Stimulated activated effector memory CD8-positive, alpha-beta T cell treated with anti-CD3 and anti-CD28 coated beads, Interleukin-12 subunit alpha, Interleukin-12 subunit beta, amount 100 ng/mL, for 72 hours (primary cell): ENCODE measurements at regions not wholly inside any gene's neighbourhood (a gene's known extent, or its start where the extent isn't known, plus 50 kb on each side); places are given as distances from the start of the nearest gene placed in this dataset.
A peak's percentile ranks its signal among the peaks of the same experiment; 100 is the strongest.

Source experiments
- ATAC-seq: fragments of 150-1000 bp; cut with Tn5 transposase; 2 replicates; pipeline ENCODE4 v1.10.0; 2021
- DNase-seq, 2 donors: peaks; one replicate each; pipeline ENCODE4 v3.0.0; 2021 to 2022; ENCODE audit warnings: low spot score in 2 of 2
- H3K27ac Mint-ChIP-seq: one replicate; pipeline ENCODE4 v1.8.0; 2022; ENCODE audit warnings: mild to moderate bottlenecking, mixed read lengths
- H3K36me3 Mint-ChIP-seq: one replicate; pipeline ENCODE4 v1.8.0; 2022; ENCODE audit warnings: mild to moderate bottlenecking, mixed read lengths
- H3K4me1 Mint-ChIP-seq: one replicate; pipeline ENCODE4 v1.8.0; 2022; ENCODE audit warnings: mixed read lengths
- H3K4me3 Mint-ChIP-seq: one replicate; pipeline ENCODE4 v1.8.0; 2022; ENCODE audit warnings: mild to moderate bottlenecking, mixed read lengths
- H3K9me3 Mint-ChIP-seq: one replicate; pipeline ENCODE4 v1.8.0; 2022; ENCODE audit warnings: mixed read lengths

- H3K4me3 Mint-ChIP-seq: no peak overlapping the region
- no peaks in the 10 kb centered on the region for H3K4me1 Mint-ChIP-seq
- no peaks in the 10 kb centered on the region for H3K36me3 Mint-ChIP-seq
- DNase-seq (no peak), ATAC-seq (no peak)
- H3K27ac Mint-ChIP-seq: no peak overlapping the region
- no peaks in the 10 kb centered on the region for H3K9me3 Mint-ChIP-seq
These were observed 73.0 kb upstream of the PJA1 start for GRCh38 chrX:69238114-69238886.

- Mint-ChIP-seq H3K27ac (no peak overlapping the region), H3K36me3 (no peaks in the 10 kb centered on the region), H3K9me3 (no peaks in the 10 kb centered on the region), H3K4me1 (no peaks in the 10 kb centered on the region), H3K4me3 (no peak overlapping the region)
- DNase-seq (no peak), ATAC-seq (no peak)
These were observed 72.0 kb upstream of the PJA1 start for GRCh38 chrX:69237236-69237635.

GRCh38 chrX:69236641-69237040 lies 71.4 kb upstream of the PJA1 start:
- no peaks in the 10 kb centered on the region for H3K9me3 Mint-ChIP-seq
- no peak overlapping the region for H3K4me3 Mint-ChIP-seq
- DNase-seq: no peak
- no peaks in the 10 kb centered on the region for H3K36me3 Mint-ChIP-seq
- H3K27ac Mint-ChIP-seq: no peak overlapping the region
- ATAC-seq: no peak
- H3K4me1 Mint-ChIP-seq: no peaks in the 10 kb centered on the region

- DNase-seq (no peak), ATAC-seq (no peak)
- Mint-ChIP-seq H3K9me3 (no peaks in the 10 kb centered on the region), H3K4me3 (no peak overlapping the region), H3K36me3 (no peaks in the 10 kb centered on the region), H3K27ac (no peak overlapping the region), H3K4me1 (no peaks in the 10 kb centered on the region)
These were observed 69.4 kb upstream of the PJA1 start for GRCh38 chrX:69234624-69235023.

GRCh38 chrX:69232945-69233344 lies 67.7 kb upstream of the PJA1 start:
- Mint-ChIP-seq H3K4me3 (no peak overlapping the region), H3K27ac (peak overlapping the region; percentile 19), H3K36me3 (no peaks in the 10 kb centered on the region), H3K4me1 (no peaks in the 10 kb centered on the region), H3K9me3 (no peaks in the 10 kb centered on the region)
- DNase-seq: no peak
- no peak for ATAC-seq

GRCh38 chrX:69231903-69232302 lies 66.7 kb upstream of the PJA1 start:
- no peak overlapping the region for H3K27ac Mint-ChIP-seq
- no peaks in the 10 kb centered on the region for H3K9me3 Mint-ChIP-seq
- H3K4me3 Mint-ChIP-seq: no peak overlapping the region
- no peaks in the 10 kb centered on the region for H3K4me1 Mint-ChIP-seq
- no peak for DNase-seq
- ATAC-seq: no peak
- H3K36me3 Mint-ChIP-seq: no peaks in the 10 kb centered on the region

GRCh38 chrX:69229436-69229835 lies 64.2 kb upstream of the PJA1 start:
- Mint-ChIP-seq H3K27ac (no peak overlapping the region), H3K9me3 (no peaks in the 10 kb centered on the region), H3K4me1 (no peaks in the 10 kb centered on the region), H3K4me3 (no peak overlapping the region), H3K36me3 (no peaks in the 10 kb centered on the region)
- no peak for ATAC-seq
- no peak for DNase-seq

GRCh38 chrX:69228732-69229131 lies 63.5 kb upstream of the PJA1 start:
- Mint-ChIP-seq H3K9me3 (no peaks in the 10 kb centered on the region), H3K36me3 (no peaks in the 10 kb centered on the region), H3K4me1 (no peaks in the 10 kb centered on the region), H3K27ac (no peak overlapping the region), H3K4me3 (no peak overlapping the region)
- no peak for ATAC-seq
- no peak for DNase-seq

- H3K27ac Mint-ChIP-seq: no peak overlapping the region
- ATAC-seq: no peak
- H3K4me1 Mint-ChIP-seq: no peaks in the 10 kb centered on the region
- no peaks in the 10 kb centered on the region for H3K36me3 Mint-ChIP-seq
- DNase-seq: no peak
- no peaks in the 10 kb centered on the region for H3K9me3 Mint-ChIP-seq
- H3K4me3 Mint-ChIP-seq: no peak overlapping the region
These were observed 61.4 kb upstream of the PJA1 start for GRCh38 chrX:69226459-69227158.

GRCh38 chrX:69222103-69223090 lies 57.1 kb upstream of the PJA1 start:
- Mint-ChIP-seq H3K27ac (no peak overlapping the region), H3K36me3 (no peaks in the 10 kb centered on the region), H3K4me3 (no peak overlapping the region), H3K9me3 (no peaks in the 10 kb centered on the region), H3K4me1 (no peaks in the 10 kb centered on the region)
- DNase-seq (peak; percentile 54 to 73), ATAC-seq (peak; percentile 81)

GRCh38 chrX:69221239-69222102 lies 56.2 kb upstream of the PJA1 start:
- no peak for ATAC-seq
- Mint-ChIP-seq H3K27ac (no peak overlapping the region), H3K36me3 (no peaks in the 10 kb centered on the region), H3K4me3 (no peak overlapping the region), H3K4me1 (no peaks in the 10 kb centered on the region), H3K9me3 (no peaks in the 10 kb centered on the region)
- DNase-seq: no peak

GRCh38 chrX:69218407-69218997 lies 53.2 kb upstream of the PJA1 start:
- H3K36me3 Mint-ChIP-seq: no peaks in the 10 kb centered on the region

GRCh38 chrX:69216911-69217310 lies 51.7 kb upstream of the PJA1 start:
- no peak overlapping the region for H3K4me3 Mint-ChIP-seq
- H3K36me3 Mint-ChIP-seq: no peaks in the 10 kb centered on the region
- no peak for ATAC-seq
- H3K27ac Mint-ChIP-seq: no peak overlapping the region
- no peak for DNase-seq
- no peaks in the 10 kb centered on the region for H3K4me1 Mint-ChIP-seq
- H3K9me3 Mint-ChIP-seq: no peaks in the 10 kb centered on the region

More at GRCh38 chrX:69218407-69218997, 53.2 kb upstream of the PJA1 start:
- ATAC-seq (no peak), DNase-seq (no peak)
- Mint-ChIP-seq H3K4me3 (no peak overlapping the region), H3K27ac (no peak overlapping the region), H3K9me3 (no peaks in the 10 kb centered on the region), H3K4me1 (no peaks in the 10 kb centered on the region)

- Mint-ChIP-seq H3K36me3 (no peaks in the 10 kb centered on the region), H3K27ac (no peak overlapping the region), H3K4me1 (no peaks in the 10 kb centered on the region), H3K4me3 (no peak overlapping the region), H3K9me3 (no peaks in the 10 kb centered on the region)
- no peak for ATAC-seq
- DNase-seq: no peak
These were observed 51.2 kb upstream of the PJA1 start for GRCh38 chrX:69216446-69216845.
